GM19438 (cell line): ENCODE measurements at regions not wholly inside any gene's neighbourhood (a gene's known extent, or its start where the extent isn't known, plus 50 kb on each side); places are given as distances from the start of the nearest gene placed in this dataset.

Source experiments
- ATAC-seq: cut with Tn5 transposase; IDR thresholded peaks from one replicate; pipeline ENCODE4 v1.9.1; 2021; ENCODE audit warnings: low read depth; ENCODE audit not compliant: unreplicated experiment

- ATAC-seq: no peak
These were observed 57.6 kb upstream of the MTAP start for GRCh38 chr9:21744841-21745240.

- no peak for ATAC-seq
These were observed 55.9 kb upstream of the MTAP start for GRCh38 chr9:21746550-21746949.

GRCh38 chr9:21747175-21747574, 55.3 kb upstream of the MTAP start:
- ATAC-seq: no peak

DNA sequence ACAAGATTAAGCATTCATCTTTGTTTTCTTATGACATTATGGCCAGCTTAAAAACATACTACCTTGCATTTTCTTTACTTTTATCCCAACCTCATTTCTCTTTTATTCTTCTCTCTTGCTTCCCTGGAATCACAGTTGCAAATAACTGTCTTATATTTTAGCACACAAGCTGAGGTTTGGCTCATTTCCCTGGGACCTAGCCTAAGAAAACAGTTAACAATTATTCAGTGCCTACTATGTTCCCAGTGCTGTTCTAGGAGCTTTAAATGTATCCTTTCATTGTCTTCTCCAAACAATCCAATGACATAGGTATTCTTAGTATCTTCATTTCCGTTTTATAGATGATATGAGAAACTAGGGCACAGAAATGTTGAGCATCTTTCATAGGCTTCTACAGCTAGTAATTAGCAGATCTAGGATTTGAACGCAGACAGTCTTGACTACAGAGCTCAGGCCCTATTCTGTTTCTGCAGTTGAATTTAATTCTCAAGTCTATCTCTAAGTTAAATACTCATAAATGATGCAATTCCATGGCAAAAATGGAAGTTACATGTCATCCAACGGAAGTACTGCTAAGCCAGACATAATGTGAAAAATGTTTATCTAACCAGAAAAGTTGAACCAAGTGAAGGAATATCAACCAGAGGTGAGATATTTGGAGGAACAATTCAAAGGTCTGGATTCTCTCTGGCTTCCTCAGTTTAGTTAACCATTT, 52.3 kb upstream of the MTAP start:
- ATAC-seq: no peak

DNA sequence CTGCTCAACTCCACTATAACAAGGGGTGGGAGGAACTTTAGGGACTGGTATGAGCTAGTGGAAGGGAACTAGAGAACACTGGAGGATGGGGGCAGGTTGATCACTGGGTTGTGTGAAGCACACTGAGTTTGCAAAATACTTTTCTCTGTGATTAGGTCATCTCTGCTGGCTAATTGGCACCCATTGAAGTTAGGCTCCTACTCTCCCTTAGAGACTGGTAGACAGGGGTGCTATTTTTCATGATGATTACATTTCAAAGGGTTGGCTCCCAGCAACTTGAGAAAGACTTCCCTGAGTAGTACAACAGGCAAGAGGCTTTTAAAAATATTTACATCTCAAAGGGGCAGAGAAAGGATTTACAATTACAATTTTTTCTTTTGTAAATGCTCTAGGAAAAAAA, 50.4 kb upstream of the MTAP start:
- no peak for ATAC-seq
